ENCODE measurements at regions not wholly inside any gene's neighbourhood (a gene's known extent, or its start where the extent isn't known, plus 50 kb on each side); places are given as distances from the start of the nearest gene placed in this dataset.

DNA sequence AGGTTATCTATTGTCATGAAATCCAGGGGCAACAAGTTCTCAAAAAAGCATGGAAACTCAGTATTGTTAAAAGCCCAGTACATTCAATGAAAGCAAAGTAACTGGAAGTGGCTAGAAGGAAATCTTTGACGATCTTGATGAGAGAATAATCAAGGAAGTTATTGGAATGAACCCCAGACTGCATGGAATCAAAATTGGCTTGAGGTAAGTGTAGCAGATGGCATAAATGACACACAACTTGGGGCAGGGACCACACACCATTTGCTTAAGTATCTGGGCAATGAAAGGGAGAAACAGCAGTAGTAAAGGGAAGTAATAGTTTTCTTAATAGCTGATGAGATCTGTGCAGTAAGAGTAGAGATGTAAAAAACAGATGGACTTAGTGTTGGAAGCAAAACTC, 238.0 kb downstream of the HS3ST3A1 start:
- Mint-ChIP-seq H3K9me3 (no peaks in the 10 kb centered on the region), H3K27me3 (ENCODE audit: insufficient read depth) (peaks cover 13% of the 10 kb centered on the region), H3K36me3 (ENCODE audit: low read depth) (no peaks in the 10 kb centered on the region), H3K4me1 (peaks cover 6% of the 10 kb centered on the region), H3K4me3 (no peak overlapping the region), H3K27ac (no peak overlapping the region)
- Histone ChIP-seq H3K4me3 (ENCODE audit: low read length) (no peak overlapping the region), H3K27me3 (ENCODE audit: control insufficient read depth, insufficient read depth, low read length, poor library complexity, severe bottlenecking) (no peaks in the 10 kb centered on the region), H3K4me1 (ENCODE audit: control insufficient read depth, insufficient read depth, low read length) (no peaks in the 10 kb centered on the region), H3K9ac (ENCODE audit: extremely low read depth, low read length, poor library complexity, severe bottlenecking) (no peak overlapping the region), H3K9me3 (ENCODE audit: control insufficient read depth, low read length) (no peaks in the 10 kb centered on the region), H3K36me3 (ENCODE audit: control insufficient read depth, insufficient read depth, low read length) (no peaks in the 10 kb centered on the region), H3K27ac (ENCODE audit: low read depth, low read length) (no peak overlapping the region)
- 92 to 100% methylated on average over 1 of the region's 1 CpG for WGBS, 2 experiments (ENCODE audit: insufficient coverage in 1 of 2, insufficient read length in 1 of 2)
- TF ChIP-seq, protein P1, sequence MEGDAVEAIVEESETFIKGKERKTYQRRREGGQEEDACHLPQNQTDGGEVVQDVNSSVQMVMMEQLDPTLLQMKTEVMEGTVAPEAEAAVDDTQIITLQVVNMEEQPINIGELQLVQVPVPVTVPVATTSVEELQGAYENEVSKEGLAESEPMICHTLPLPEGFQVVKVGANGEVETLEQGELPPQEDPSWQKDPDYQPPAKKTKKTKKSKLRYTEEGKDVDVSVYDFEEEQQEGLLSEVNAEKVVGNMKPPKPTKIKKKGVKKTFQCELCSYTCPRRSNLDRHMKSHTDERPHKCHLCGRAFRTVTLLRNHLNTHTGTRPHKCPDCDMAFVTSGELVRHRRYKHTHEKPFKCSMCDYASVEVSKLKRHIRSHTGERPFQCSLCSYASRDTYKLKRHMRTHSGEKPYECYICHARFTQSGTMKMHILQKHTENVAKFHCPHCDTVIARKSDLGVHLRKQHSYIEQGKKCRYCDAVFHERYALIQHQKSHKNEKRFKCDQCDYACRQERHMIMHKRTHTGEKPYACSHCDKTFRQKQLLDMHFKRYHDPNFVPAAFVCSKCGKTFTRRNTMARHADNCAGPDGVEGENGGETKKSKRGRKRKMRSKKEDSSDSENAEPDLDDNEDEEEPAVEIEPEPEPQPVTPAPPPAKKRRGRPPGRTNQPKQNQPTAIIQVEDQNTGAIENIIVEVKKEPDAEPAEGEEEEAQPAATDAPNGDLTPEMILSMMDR (conservative IDR thresholded peaks at IDR 0.05): no peak
- DNase-seq: no peak

DNA sequence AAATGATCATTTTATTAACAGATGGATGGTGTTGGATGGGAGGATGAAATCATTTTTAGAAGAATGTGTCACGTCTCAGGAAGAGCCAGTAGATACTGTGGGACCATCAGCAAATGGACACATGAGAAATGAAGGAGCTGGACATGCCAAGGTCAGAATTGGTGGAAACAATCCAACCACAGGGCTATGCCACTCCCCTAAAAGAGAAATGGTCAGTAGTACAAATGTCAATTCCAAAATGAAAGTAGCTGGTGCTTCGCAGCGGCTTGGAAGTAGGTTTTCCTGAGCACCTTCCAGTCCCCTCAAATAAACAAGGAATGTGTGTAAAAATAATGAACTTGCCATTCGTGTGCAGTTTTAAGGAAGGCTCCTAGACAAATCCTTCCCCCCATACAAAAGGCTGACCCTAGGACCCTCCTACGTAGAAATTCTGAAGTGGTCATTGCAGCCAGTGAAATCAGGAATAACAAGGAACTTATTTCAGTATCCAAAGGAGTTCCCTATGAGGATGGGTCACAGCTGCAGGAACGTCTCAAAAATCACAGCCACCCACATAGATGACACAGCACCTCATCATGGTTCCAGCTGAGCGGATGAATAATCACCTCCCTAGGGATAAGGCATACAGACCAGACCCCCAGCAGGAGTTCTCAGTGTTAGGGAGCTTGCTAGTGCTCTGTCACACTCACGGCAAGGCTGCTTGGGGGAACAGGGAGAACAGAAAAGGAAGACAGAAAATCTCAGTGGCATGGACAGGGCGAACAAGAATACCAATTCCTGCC, 239.2 kb downstream of the HS3ST3A1 start:
- no peaks in the 10 kb centered on the region for H3K36me3 ChIP-seq (ENCODE audit: control insufficient read depth, insufficient read depth, low read length)
- no peaks in the 10 kb centered on the region for H3K36me3 Mint-ChIP-seq (ENCODE audit: low read depth)
- no peak overlapping the region for H3K4me3 Mint-ChIP-seq
- WGBS, 2 experiments (ENCODE audit: insufficient coverage in 1 of 2, insufficient read length in 1 of 2): 72 to 74% methylated on average over 5 to 8 of the region's 9 CpGs
- no peak overlapping the region for H3K4me3 ChIP-seq (ENCODE audit: low read length)
- no peaks in the 10 kb centered on the region for H3K9me3 Mint-ChIP-seq
- no peaks in the 10 kb centered on the region for H3K27me3 ChIP-seq (ENCODE audit: control insufficient read depth, insufficient read depth, low read length, poor library complexity, severe bottlenecking)
- H3K4me1 Mint-ChIP-seq: peaks cover 6% of the 10 kb centered on the region
- TF ChIP-seq, protein P1 (conservative IDR thresholded peaks at IDR 0.05): no peak
- H3K4me1 ChIP-seq (ENCODE audit: control insufficient read depth, insufficient read depth, low read length): no peaks in the 10 kb centered on the region
- H3K9me3 ChIP-seq (ENCODE audit: control insufficient read depth, low read length): no peaks in the 10 kb centered on the region
- H3K9ac ChIP-seq (ENCODE audit: extremely low read depth, low read length, poor library complexity, severe bottlenecking): no peak overlapping the region
- H3K27ac Mint-ChIP-seq: no peak overlapping the region
- DNase-seq: peak; percentile 56
- no peak overlapping the region for H3K27ac ChIP-seq (ENCODE audit: low read depth, low read length)
- peaks cover 13% of the 10 kb centered on the region for H3K27me3 Mint-ChIP-seq (ENCODE audit: insufficient read depth)

DNA sequence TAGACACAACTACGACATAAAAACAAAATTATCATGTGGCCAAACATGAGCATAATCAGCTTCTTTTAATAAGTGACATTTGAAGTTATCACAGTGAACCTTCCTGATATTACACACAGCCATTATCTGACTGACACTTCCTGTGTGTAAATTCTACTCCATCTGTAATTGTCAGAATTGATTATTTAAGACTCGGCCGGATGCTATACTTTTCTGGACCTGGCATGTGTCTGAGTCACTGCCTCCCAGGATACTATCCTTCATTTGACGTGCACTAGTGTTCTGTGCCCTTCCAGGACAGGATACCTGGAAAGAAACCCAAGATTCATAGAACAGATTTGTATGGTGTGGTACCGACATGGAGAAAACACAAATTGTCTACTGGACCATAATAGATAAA, 242.0 kb downstream of the HS3ST3A1 start:
- H3K9me3 Mint-ChIP-seq: no peaks in the 10 kb centered on the region
- no peaks in the 10 kb centered on the region for H3K36me3 Mint-ChIP-seq (ENCODE audit: low read depth)
- H3K4me3 ChIP-seq (ENCODE audit: low read length): no peak overlapping the region
- H3K9me3 ChIP-seq (ENCODE audit: control insufficient read depth, low read length): no peaks in the 10 kb centered on the region
- H3K27me3 ChIP-seq (ENCODE audit: control insufficient read depth, insufficient read depth, low read length, poor library complexity, severe bottlenecking): no peaks in the 10 kb centered on the region
- no peak overlapping the region for H3K27ac Mint-ChIP-seq
- 90 to 93% methylated on average over 3 to 5 of the region's 5 CpGs for WGBS, 2 experiments (ENCODE audit: insufficient coverage in 1 of 2, insufficient read length in 1 of 2)
- no peak overlapping the region for H3K4me3 Mint-ChIP-seq
- peaks cover 6% of the 10 kb centered on the region for H3K4me1 Mint-ChIP-seq
- H3K36me3 ChIP-seq (ENCODE audit: control insufficient read depth, insufficient read depth, low read length): no peaks in the 10 kb centered on the region
- H3K9ac ChIP-seq (ENCODE audit: extremely low read depth, low read length, poor library complexity, severe bottlenecking): no peak overlapping the region
- H3K4me1 ChIP-seq (ENCODE audit: control insufficient read depth, insufficient read depth, low read length): no peaks in the 10 kb centered on the region
- H3K27ac ChIP-seq (ENCODE audit: low read depth, low read length): no peak overlapping the region
- DNase-seq: no peak
- peaks cover 13% of the 10 kb centered on the region for H3K27me3 Mint-ChIP-seq (ENCODE audit: insufficient read depth)
- TF ChIP-seq, protein P1 (conservative IDR thresholded peaks at IDR 0.05): no peak
